PC-3 (cell line): ENCODE measurements at regions not wholly inside any gene's neighbourhood (a gene's known extent, or its start where the extent isn't known, plus 50 kb on each side); places are given as distances from the start of the nearest gene placed in this dataset.

Source experiments
- ATAC-seq: fragments of 200-7000 bp; cut with Tn5 transposase; 2 replicates; pipeline ENCODE4 v1.9.1; 2020; ENCODE audit warnings: mild to moderate bottlenecking, moderate library complexity
- BruUV-seq: library from RNA; stranded (reverse); fragments of 400-500 nt; replicated peaks from 2 replicates; lab custom pipeline; 2021; lab: Mats Ljungman, UMichigan
- CTCF ChIA-PET: fragments of 300-600 bp; sonication (Branson Sonifier 250); formaldehyde crosslinking; loops from one replicate; lab custom pipeline; 2022; ENCODE audit warnings: antibody characterized with exemption; lab: Charles Lee
- POLR2A ChIA-PET: fragments of 300-600 bp; sonication (Branson Sonifier 250); formaldehyde crosslinking; loops from one replicate; lab custom pipeline; 2022; ENCODE audit warnings: antibody characterized with exemption; ENCODE audit not compliant: unreplicated experiment; lab: Charles Lee
- DNase-seq: peaks from one replicate; pipeline ENCODE4 v3.0.0-alpha.2; 2015
- H2AFZ ChIP-seq: fragments of 300-600 bp; sonication (generic); 2 replicates; pipeline ENCODE4 v1.6.0; 2016; ENCODE audit warnings: antibody characterized with exemption, low read length
- H3F3A ChIP-seq: fragments of 300-600 bp; sonication (generic); one replicate; pipeline ENCODE4 v1.6.0; 2017; ENCODE audit warnings: antibody characterized with exemption, low read length, control low read depth, mild to moderate bottlenecking; ENCODE audit not compliant: unreplicated experiment
- H3K27ac ChIP-seq: fragments of 300-600 bp; sonication (generic); 2 replicates; pipeline ENCODE4 v1.5.1; 2016; ENCODE audit warnings: mild to moderate bottlenecking, low read length
- H3K27me3 ChIP-seq: fragments of 300-600 bp; sonication (generic); 2 replicates; pipeline ENCODE4 v1.6.1; 2016; ENCODE audit warnings: low read length, mixed read lengths
- H3K36me3 ChIP-seq: fragments of 300-600 bp; sonication (generic); 2 replicates; pipeline ENCODE4 v1.6.1; 2016; ENCODE audit warnings: low read depth, mixed run types, low read length, mixed read lengths
- H3K4me1 ChIP-seq: fragments of 300-600 bp; sonication (generic); 2 replicates; pipeline ENCODE4 v1.5.1; 2016; ENCODE audit warnings: low read length; ENCODE audit not compliant: insufficient read depth
- H3K4me2 ChIP-seq: fragments of 300-600 bp; sonication (generic); 2 replicates; pipeline ENCODE4 v1.6.0; 2016; ENCODE audit warnings: low read length
- H3K4me3 ChIP-seq: fragments of 300-600 bp; sonication (generic); 2 replicates; pipeline ENCODE4 v1.5.1; 2016; ENCODE audit warnings: mild to moderate bottlenecking, low read length, mixed read lengths
- H3K79me2 ChIP-seq: fragments of 300-600 bp; sonication (generic); 2 replicates; pipeline ENCODE4 v1.6.1; 2017; ENCODE audit warnings: low read length, mixed read lengths
- H3K9ac ChIP-seq: fragments of 300-600 bp; sonication (generic); 2 replicates; pipeline ENCODE4 v1.6.0; 2016; ENCODE audit warnings: mild to moderate bottlenecking, low read length
- H3K9me2 ChIP-seq: fragments of 300-600 bp; sonication (generic); replicated peaks from 2 replicates; pipeline ENCODE4 v1.6.1; 2016; ENCODE audit warnings: mixed run types, low read length, mixed read lengths
- H3K9me3 ChIP-seq: fragments of 300-600 bp; sonication (generic); 2 replicates; pipeline ENCODE4 v1.6.1; 2016; ENCODE audit warnings: low read length, mixed read lengths
- H4K20me1 ChIP-seq: fragments of 300-600 bp; sonication (generic); 2 replicates; pipeline ENCODE4 v1.6.1; 2016; ENCODE audit warnings: low read length, mixed read lengths
- EZH2 ChIP-seq: fragments of 300-600 bp; sonication (generic); IDR thresholded peaks from one replicate; pipeline ENCODE4 v1.6.1; 2017; ENCODE audit warnings: antibody characterized with exemption, mild to moderate bottlenecking, low read length; ENCODE audit not compliant: unreplicated experiment
- EZH2phosphoT487 ChIP-seq: fragments of 300-600 bp; sonication (generic); IDR thresholded peaks from 2 replicates; pipeline ENCODE4 v1.6.1; 2018; ENCODE audit warnings: mild to moderate bottlenecking, antibody characterized with exemption, low read length, borderline replicate concordance
- intact Hi-C: fragments of 100-400 bp; cut with micrococcal nuclease; formaldehyde crosslinking; loops from 2 replicates; pipeline ENCODE4 v1.9.0; 2023
- TF ChIP-seq, protein P1 (sequence below): fragments of 300-600 bp; sonication (generic); conservative IDR thresholded peaks from 2 replicates; pipeline ENCODE4 v1.5.1; 2017; ENCODE audit warnings: antibody characterized with exemption, low read depth, mild to moderate bottlenecking, low read length

DNA sequence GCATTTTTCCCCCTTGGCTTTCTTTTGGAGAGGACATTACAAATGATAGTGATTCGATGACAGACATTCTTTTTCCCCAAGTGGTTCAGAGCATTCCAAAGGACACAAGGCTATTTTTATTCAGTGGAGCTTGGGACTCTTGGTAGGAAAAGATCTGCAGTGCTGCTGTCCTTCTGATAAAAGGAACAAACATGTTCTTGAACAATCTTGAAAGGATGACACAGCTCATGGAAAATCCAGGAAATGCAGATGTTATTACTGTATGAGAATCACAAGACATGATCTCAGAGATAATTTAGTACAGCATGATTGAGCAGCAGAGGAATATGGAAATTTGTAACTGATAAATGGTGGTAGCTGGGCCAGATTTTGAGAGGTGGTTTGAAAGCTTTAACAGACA, 96.2 kb upstream of the RFC3 start:
- CTCF ChIA-PET, result no interaction called here
- BruUV-seq, result no TSS peak
- H2AFZ ChIP-seq, result no peak overlapping the region
- no peaks in the 10 kb centered on the region for H3K27me3 ChIP-seq
- ATAC-seq (no peak), DNase-seq (no peak)
- H3K9me3 ChIP-seq, result no peaks in the 10 kb centered on the region
- POLR2A ChIA-PET, result interaction anchor here (0.7 kb wide), 1 partner anchor 9 kb away, joined by 3 read pairs; no protein-coding TSS in a partner anchor
- H3F3A ChIP-seq, result no peaks in the 10 kb centered on the region
- no peaks in the 10 kb centered on the region for H3K9me2 ChIP-seq
- intact Hi-C loops, result loop anchor here (5.0 to 10.0 kb wide), 4 partner anchors 44 to 1137 kb away; partner anchors contain the start of gene PDS5B
- H3K9ac ChIP-seq, result no peak overlapping the region
- TF ChIP-seq EZH2phosphoT487 (no peak), EZH2 (no peak)
- TF ChIP-seq, protein P1, sequence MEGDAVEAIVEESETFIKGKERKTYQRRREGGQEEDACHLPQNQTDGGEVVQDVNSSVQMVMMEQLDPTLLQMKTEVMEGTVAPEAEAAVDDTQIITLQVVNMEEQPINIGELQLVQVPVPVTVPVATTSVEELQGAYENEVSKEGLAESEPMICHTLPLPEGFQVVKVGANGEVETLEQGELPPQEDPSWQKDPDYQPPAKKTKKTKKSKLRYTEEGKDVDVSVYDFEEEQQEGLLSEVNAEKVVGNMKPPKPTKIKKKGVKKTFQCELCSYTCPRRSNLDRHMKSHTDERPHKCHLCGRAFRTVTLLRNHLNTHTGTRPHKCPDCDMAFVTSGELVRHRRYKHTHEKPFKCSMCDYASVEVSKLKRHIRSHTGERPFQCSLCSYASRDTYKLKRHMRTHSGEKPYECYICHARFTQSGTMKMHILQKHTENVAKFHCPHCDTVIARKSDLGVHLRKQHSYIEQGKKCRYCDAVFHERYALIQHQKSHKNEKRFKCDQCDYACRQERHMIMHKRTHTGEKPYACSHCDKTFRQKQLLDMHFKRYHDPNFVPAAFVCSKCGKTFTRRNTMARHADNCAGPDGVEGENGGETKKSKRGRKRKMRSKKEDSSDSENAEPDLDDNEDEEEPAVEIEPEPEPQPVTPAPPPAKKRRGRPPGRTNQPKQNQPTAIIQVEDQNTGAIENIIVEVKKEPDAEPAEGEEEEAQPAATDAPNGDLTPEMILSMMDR, result no peak
- H3K4me3 ChIP-seq, result no peak overlapping the region
- no peaks in the 10 kb centered on the region for H4K20me1 ChIP-seq
- 0 out of 2 replicates have a peak, but pooled peaks cover 10% of the 10 kb centered on the region for H3K4me1 ChIP-seq
- no peak overlapping the region for H3K27ac ChIP-seq
- H3K4me2 ChIP-seq, result no peak overlapping the region
- no peaks in the 10 kb centered on the region for H3K36me3 ChIP-seq
- H3K79me2 ChIP-seq, result no peaks in the 10 kb centered on the region

DNA sequence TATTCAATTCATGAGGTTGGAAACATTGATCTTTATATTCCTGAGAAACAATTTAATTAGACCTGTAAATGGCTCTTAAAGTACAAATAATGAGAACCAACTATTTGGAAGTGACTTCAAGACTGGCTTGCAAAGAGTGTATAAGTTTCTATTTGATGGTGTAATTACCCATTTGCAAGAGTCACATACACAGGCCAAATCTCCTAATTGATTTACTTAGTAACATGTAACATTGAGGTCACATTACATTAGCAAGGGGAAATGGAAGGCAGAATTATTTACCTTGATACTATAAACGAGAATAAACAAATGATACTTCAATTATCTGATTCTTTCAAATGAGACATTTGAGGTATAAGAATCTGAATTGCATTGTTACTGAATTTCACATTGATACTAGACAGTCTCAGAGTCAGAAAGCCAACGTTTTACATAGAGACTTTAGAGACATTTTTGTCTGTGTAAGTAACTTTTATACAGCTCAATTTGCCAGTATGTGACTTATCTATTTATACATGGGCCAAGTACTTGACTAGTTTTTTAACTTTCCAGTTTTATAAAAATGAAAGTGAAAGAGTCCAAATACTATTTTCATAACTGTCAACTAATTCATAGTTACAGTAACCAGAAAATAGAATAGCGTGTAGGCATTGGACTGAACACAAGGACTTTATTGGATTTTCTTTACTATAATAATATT, 95.6 kb upstream of the RFC3 start:
- no peak for ATAC-seq
- Histone ChIP-seq H3K4me2 (no peak overlapping the region), H3F3A (no peaks in the 10 kb centered on the region), H3K9me3 (no peaks in the 10 kb centered on the region), H3K79me2 (no peaks in the 10 kb centered on the region), H3K9me2 (no peaks in the 10 kb centered on the region), H3K27me3 (no peaks in the 10 kb centered on the region), H3K27ac (no peak overlapping the region), H3K36me3 (no peaks in the 10 kb centered on the region), H3K9ac (no peak overlapping the region), H3K4me3 (no peak overlapping the region), H2AFZ (no peak overlapping the region), H3K4me1 (0 out of 2 replicates have a peak, but pooled peaks cover 10% of the 10 kb centered on the region), H4K20me1 (no peaks in the 10 kb centered on the region)
- TF ChIP-seq EZH2 (no peak), EZH2phosphoT487 (no peak)
- TF ChIP-seq, protein P1, result no peak
- BruUV-seq, result no TSS peak
- ChIA-PET CTCF (no interaction called here), POLR2A (interaction anchor here (0.7 kb wide), 1 partner anchor 10 kb away, joined by 3 read pairs; no protein-coding TSS in a partner anchor)
- DNase-seq, result no peak
- intact Hi-C loops, result loop anchor here (5.0 to 10.0 kb wide), 4 partner anchors 45 to 1138 kb away; partner anchors contain the start of gene PDS5B

DNA sequence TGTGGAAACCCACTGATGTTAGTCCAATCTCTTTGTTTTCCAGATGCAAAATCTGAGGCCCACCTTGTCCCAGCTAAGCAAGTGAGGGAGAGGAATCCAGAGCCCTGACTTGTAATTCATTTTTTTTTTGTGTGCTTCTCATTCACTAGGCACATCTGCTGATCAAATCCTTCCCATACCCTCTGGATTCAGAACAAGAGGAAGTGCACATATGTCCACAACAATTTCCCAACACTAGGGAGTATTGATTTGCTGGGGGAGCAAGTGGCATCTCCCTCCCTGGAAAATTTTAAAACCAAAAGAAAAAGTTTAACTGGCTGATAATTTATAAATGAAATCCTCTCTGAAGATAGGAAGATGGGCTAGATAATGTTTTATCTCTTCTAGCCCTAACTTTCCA, 94.6 kb upstream of the RFC3 start:
- Histone ChIP-seq H3K4me2 (no peak overlapping the region), H3K27me3 (no peaks in the 10 kb centered on the region), H3K4me3 (no peak overlapping the region), H3K27ac (no peak overlapping the region), H3K9ac (no peak overlapping the region), H3K9me2 (no peaks in the 10 kb centered on the region), H3K79me2 (no peaks in the 10 kb centered on the region), H3K9me3 (no peaks in the 10 kb centered on the region), H3K36me3 (no peaks in the 10 kb centered on the region), H2AFZ (peak overlapping the region; percentile 46; the same call in 1 of the 2 replicates), H4K20me1 (no peaks in the 10 kb centered on the region), H3F3A (no peaks in the 10 kb centered on the region), H3K4me1 (0 out of 2 replicates have a peak, but pooled peaks cover 14% of the 10 kb centered on the region)
- ChIA-PET POLR2A (interaction anchor here (0.7 kb wide), 1 partner anchor 29 kb away, joined by 3 read pairs; no protein-coding TSS in a partner anchor), CTCF (no interaction called here)
- no TSS peak for BruUV-seq
- TF ChIP-seq EZH2phosphoT487 (no peak), EZH2 (no peak)
- TF ChIP-seq, protein P1, result no peak
- intact Hi-C loops, result loop anchor here (1.0 to 10.0 kb wide), 6 partner anchors 31 to 1139 kb away; partner anchors contain the start of gene PDS5B
- DNase-seq (no peak), ATAC-seq (no peak)
